A549 (cell line): ENCODE measurements at regions not wholly inside any gene's neighbourhood (a gene's known extent, or its start where the extent isn't known, plus 50 kb on each side); places are given as distances from the start of the nearest gene placed in this dataset.

Experiments
- ATAC-seq, 2 experiments: fragments of 200-7000 bp in 1 of 2; fragments of >200 bp in 1 of 2; cut with Nextera tagmentation in 1 of 2; cut with Tn5 transposase in 1 of 2; 3 replicates each; pipeline versions ENCODE4 v1.8.0 to v1.9.1; 2018 to 2020; ENCODE audit warnings: mild to moderate bottlenecking in 1 of 2, moderate library complexity in 1 of 2
- CTCF ChIA-PET: fragments of 300-600 bp; sonication (Branson Sonifier 250); formaldehyde crosslinking; extraction: SDS; loops from one replicate; lab custom pipeline; 2021; ENCODE audit warnings: antibody characterized with exemption, inconsistent platforms; lab: Yijun Ruan, JAX
- POLR2A ChIA-PET: fragments of 350-600 bp; formaldehyde crosslinking; extraction: SDS; loops from one replicate; lab custom pipeline; 2021; ENCODE audit warnings: antibody characterized with exemption, inconsistent platforms; lab: Yijun Ruan, JAX
- DNase-seq, 2 experiments: peaks; one replicate each; pipeline versions ENCODE4 v3.0.0 to v3.0.0-alpha.2; 2011 to 2016; ENCODE audit warnings: low read depth in 1 of 2, low spot score in 1 of 2
- FAIRE-seq: peaks from 2 replicates; lab custom pipeline; 2011; peaks lifted over from hg19 to GRCh38; lab: Jason Lieb, UNC
- H3K27ac ChIP-seq, 2 experiments: fragments of >200 bp; sonication (Bioruptor Twin); formaldehyde crosslinking; 3 replicates each; pipeline ENCODE4 v1.5.1; 2016 to 2017
- H3K4me1 ChIP-seq: fragments of >200 bp; sonication (Bioruptor Twin); formaldehyde crosslinking; 3 replicates; pipeline ENCODE4 v1.6.1; 2016
- H3K4me2 ChIP-seq: fragments of >200 bp; sonication (Bioruptor Twin); formaldehyde crosslinking; 3 replicates; pipeline ENCODE4 v1.6.1; 2016
- H3K4me3 ChIP-seq: fragments of >200 bp; sonication (Bioruptor Twin); formaldehyde crosslinking; 3 replicates; pipeline ENCODE4 v1.5.1; 2016
- H3K9me3 ChIP-seq: fragments of >200 bp; sonication (Bioruptor Twin); formaldehyde crosslinking; 3 replicates; pipeline ENCODE4 v1.6.1; 2016
- CEBPB ChIP-seq, 2 experiments: fragments of >200 bp in 1 of 2; sonication (Bioruptor Twin) in 1 of 2; formaldehyde crosslinking in 1 of 2; IDR thresholded peaks; 2 replicates each; pipeline ENCODE4 v1.6.1; 2012 to 2016
- EHMT2 ChIP-seq: fragments of 200-600 bp; sonication (generic); IDR thresholded peaks from 2 replicates; pipeline ENCODE4 v1.6.1; 2016; ENCODE audit warnings: antibody characterized with exemption, low read depth, mild to moderate bottlenecking, moderate library complexity
- ELK1 ChIP-seq: fragments of 150-350 bp; IDR thresholded peaks from 2 replicates; pipeline ENCODE4 v1.6.1; 2014; ENCODE audit warnings: low read depth, mild to moderate bottlenecking, low read length
- ESRRA ChIP-seq: fragments of 150-350 bp; IDR thresholded peaks from 2 replicates; pipeline ENCODE4 v1.6.1; 2014; ENCODE audit warnings: mild to moderate bottlenecking, low read length, borderline replicate concordance
- FOSL2 ChIP-seq, 2 experiments: fragments of 450-650 bp in 1 of 2; fragments of >200 bp in 1 of 2; sonication (Bioruptor Twin) in 1 of 2; formaldehyde crosslinking; IDR thresholded peaks; 2 replicates each; pipeline versions ENCODE4 v1.5.0 to v1.6.1; 2016 to 2020; ENCODE audit warnings: mild to moderate bottlenecking in 1 of 2, moderate library complexity in 1 of 2
- HMGXB4 ChIP-seq: fragments of 250-450 bp; sonication (Bioruptor Pico); IDR thresholded peaks from 2 replicates; pipeline ENCODE4 v1.5.0; 2021; ENCODE audit warnings: mild to moderate bottlenecking, moderate library complexity, borderline replicate concordance
- JUNB ChIP-seq: fragments of >200 bp; sonication (Bioruptor Twin); formaldehyde crosslinking; IDR thresholded peaks from 2 replicates; pipeline ENCODE4 v1.6.1; 2016
- KDM1A ChIP-seq: fragments of 200-600 bp; sonication (generic); IDR thresholded peaks from 2 replicates; pipeline ENCODE4 v1.6.1; 2016; ENCODE audit warnings: low read depth, mild to moderate bottlenecking
- KDM5A ChIP-seq: fragments of 200-600 bp; sonication (generic); IDR thresholded peaks from 2 replicates; pipeline ENCODE4 v1.6.1; 2016; ENCODE audit warnings: antibody characterized with exemption, mild to moderate bottlenecking
- MAX ChIP-seq: IDR thresholded peaks from 2 replicates; pipeline ENCODE4 v1.6.1; 2012
- NPAS2 ChIP-seq: fragments of 250-450 bp; sonication (Bioruptor Pico); IDR thresholded peaks from 2 replicates; pipeline ENCODE4 v1.8.0; 2022; ENCODE audit warnings: mild to moderate bottlenecking, moderate library complexity, borderline replicate concordance
- NR3C1 ChIP-seq: fragments of >200 bp; sonication (Bioruptor Twin); formaldehyde crosslinking; IDR thresholded peaks from 3 replicates; pipeline ENCODE4 v1.6.1; 2017
- PHF8 ChIP-seq: fragments of 200-600 bp; sonication (generic); IDR thresholded peaks from 2 replicates; pipeline ENCODE4 v1.6.1; 2016; ENCODE audit warnings: low read depth, mild to moderate bottlenecking, antibody characterized with exemption, moderate library complexity, borderline replicate concordance
- RAD21 ChIP-seq, 2 experiments: fragments of >200 bp in 1 of 2; sonication (Bioruptor Twin) in 1 of 2; formaldehyde crosslinking in 1 of 2; IDR thresholded peaks in 1 of 2; conservative IDR thresholded peaks in 1 of 2; 2 replicates in 1 of 2; 3 replicates in 1 of 2; pipeline ENCODE4 v1.6.1; 2012 to 2018; ENCODE audit warnings: inconsistent platforms in 1 of 2
- RNF2 ChIP-seq: fragments of 200-600 bp; sonication (generic); IDR thresholded peaks from 2 replicates; pipeline ENCODE4 v1.6.1; 2016; ENCODE audit warnings: low read depth, mild to moderate bottlenecking, antibody characterized with exemption, moderate library complexity, borderline replicate concordance
- SMC3 ChIP-seq: fragments of >200 bp; sonication (Bioruptor Twin); formaldehyde crosslinking; IDR thresholded peaks from 3 replicates; pipeline ENCODE4 v1.6.1; 2018; ENCODE audit warnings: inconsistent platforms
- TFCP2L1 ChIP-seq: fragments of 250-450 bp; sonication (Bioruptor Pico); IDR thresholded peaks from 2 replicates; pipeline ENCODE4 v1.5.0; 2021; ENCODE audit warnings: mild to moderate bottlenecking
- TP53 ChIP-seq: fragments of 250-450 bp; sonication (Bioruptor Pico); IDR thresholded peaks from 2 replicates; pipeline ENCODE4 v1.5.0; 2021; ENCODE audit warnings: mild to moderate bottlenecking, moderate library complexity
- USF2 ChIP-seq: fragments of 450-650 bp; IDR thresholded peaks from 2 replicates; pipeline ENCODE4 v1.6.1; 2014; ENCODE audit warnings: antibody characterized with exemption
- ZFP36 ChIP-seq: fragments of 450-650 bp; IDR thresholded peaks from 2 replicates; pipeline ENCODE4 v1.6.1; 2014; ENCODE audit warnings: borderline replicate concordance; ENCODE audit not compliant: partially characterized antibody
- WGBS: methylation state at CpG from one replicate; pipeline ENCODE4 v1.1.6; 2017; ENCODE audit errors: missing lambda C conversion rate; 5-methylcytosine and 5-hydroxymethylcytosine counted together

GRCh38 chr6:144885817-144886216, 600.7 kb downstream of the UTRN start:
- ATAC-seq = no peak
- Histone ChIP-seq H3K4me2 (no peak overlapping the region), H3K9me3 (no peaks in the 10 kb centered on the region), H3K4me3 (no peak overlapping the region)
- ChIA-PET POLR2A (no interaction called here), CTCF (no interaction called here)
- DNase-seq = no peak
- WGBS = 44% methylated on average over 3 of the region's 3 CpGs
- FAIRE-seq = no peak
- TF ChIP-seq CEBPB (IDR thresholded peaks at IDR 0.05) = no peak
- TF ChIP-seq PHF8 = no peak
- TF ChIP-seq ELK1 = no peak
- no peak for TF ChIP-seq TFCP2L1
- no peak for TF ChIP-seq TP53 (CRISPR knock-in tag)
- TF ChIP-seq, all 56 proteins: peak for 0
- no peaks in the 10 kb centered on the region for H3K4me1 ChIP-seq
- H3K27ac ChIP-seq = no peak overlapping the region

- CTCF ChIA-PET = interaction anchor here (0.6 kb wide), 1 partner anchor 359 kb away, joined by 4 read pairs; no protein-coding TSS in a partner anchor
- 35% methylated on average over 1 of the region's 1 CpG for WGBS
- TF ChIP-seq ESRRA (no peak), MAX (no peak), KDM5A (no peak), KDM1A (no peak)
These were observed 601.5 kb downstream of the UTRN start for GRCh38 chr6:144886682-144887081.

GRCh38 chr6:144888621-144889020, 603.5 kb downstream of the UTRN start:
- no peak for DNase-seq
- peaks cover 6% of the 10 kb centered on the region for H3K4me1 ChIP-seq
- ChIA-PET CTCF (no interaction called here), POLR2A (no interaction called here)
- no peak overlapping the region for H3K27ac ChIP-seq
- no peaks in the 10 kb centered on the region for H3K9me3 ChIP-seq
- FAIRE-seq = no peak
- ATAC-seq = no peak
- TF ChIP-seq SMC3 (no peak), PHF8 (no peak), EHMT2 (no peak), RNF2 (no peak), RAD21 (conservative IDR thresholded peaks at IDR 0.05 in 1 of 2, IDR thresholded peaks at IDR 0.05 in 1 of 2) (no peak), FOSL2 (IDR thresholded peaks at IDR 0.05) (no peak), FOSL2 (CRISPR knock-in tag; IDR thresholded peaks at IDR 0.05) (no peak), USF2 (no peak), JUNB (no peak), NR3C1 (no peak), HMGXB4 (CRISPR knock-in tag) (no peak), ZFP36 (no peak), NPAS2 (CRISPR knock-in tag) (no peak)
- WGBS = 92% methylated on average over 1 of the region's 1 CpG
- H3K4me2 ChIP-seq = no peak overlapping the region
- H3K4me3 ChIP-seq = no peak overlapping the region

More at GRCh38 chr6:144886682-144887081, 601.5 kb downstream of the UTRN start:
- ATAC-seq (no peak), DNase-seq (no peak), FAIRE-seq (no peak)
- Histone ChIP-seq H3K4me2 (no peak overlapping the region), H3K27ac (no peak overlapping the region), H3K4me1 (no peaks in the 10 kb centered on the region), H3K9me3 (no peaks in the 10 kb centered on the region), H3K4me3 (no peak overlapping the region)
- POLR2A ChIA-PET = no interaction called here
